Trophoblast cell (in vitro differentiated cells and primary cell): ENCODE measurements at regions not wholly inside any gene's neighbourhood (a gene's known extent, or its start where the extent isn't known, plus 50 kb on each side); places are given as distances from the start of the nearest gene placed in this dataset.

Experiments
- DNase-seq, 2 donors: peaks; one replicate each; pipeline ENCODE4 v3.0.0-alpha.2; 2016
- H2AFZ ChIP-seq: 2 replicates; pipeline ENCODE4 v1.6.1; 2013; ENCODE audit warnings: low read length, moderate library complexity, mild to moderate bottlenecking; ENCODE audit not compliant: insufficient read depth, poor library complexity
- H2AK5ac ChIP-seq: 2 replicates; pipeline ENCODE4 v1.6.1; 2013; ENCODE audit warnings: mild to moderate bottlenecking, low read length
- H2BK120ac ChIP-seq: 2 replicates; pipeline ENCODE4 v1.6.1; 2013; ENCODE audit warnings: low read length, mild to moderate bottlenecking, moderate library complexity; ENCODE audit not compliant: insufficient read depth, poor library complexity
- H2BK12ac ChIP-seq: 2 replicates; pipeline ENCODE4 v1.6.1; 2013; ENCODE audit warnings: mild to moderate bottlenecking, low read length, moderate library complexity
- H2BK5ac ChIP-seq: 2 replicates; pipeline ENCODE4 v1.6.1; 2013; ENCODE audit warnings: low read length, low read depth, moderate library complexity, mild to moderate bottlenecking; ENCODE audit not compliant: poor library complexity
- H3K14ac ChIP-seq: 2 replicates; pipeline ENCODE4 v1.6.1; 2013; ENCODE audit warnings: mild to moderate bottlenecking, low read length
- H3K18ac ChIP-seq: 2 replicates; pipeline ENCODE4 v1.6.1; 2013; ENCODE audit warnings: mild to moderate bottlenecking, low read length
- H3K23ac ChIP-seq: 2 replicates; pipeline ENCODE4 v1.6.1; 2013; ENCODE audit warnings: low read length
- H3K27ac ChIP-seq: 2 replicates; pipeline ENCODE4 v1.5.1; 2013; ENCODE audit warnings: low read depth, mild to moderate bottlenecking, inconsistent platforms, low read length, moderate library complexity
- H3K27me3 ChIP-seq: 2 replicates; pipeline ENCODE4 v1.6.1; 2013; ENCODE audit warnings: inconsistent platforms, mild to moderate bottlenecking, low read length, moderate library complexity; ENCODE audit not compliant: insufficient read depth
- H3K36me3 ChIP-seq, 2 experiments: 1 replicate in 1 of 2; 2 replicates in 1 of 2; pipeline ENCODE4 v1.6.1; 2013; ENCODE audit warnings: low read length in 2 of 2, mild to moderate bottlenecking in 2 of 2, moderate library complexity in 1 of 2; ENCODE audit not compliant: insufficient read depth in 2 of 2, control insufficient read depth in 1 of 2
- H3K4ac ChIP-seq: 2 replicates; pipeline ENCODE4 v1.6.1; 2013; ENCODE audit warnings: low read depth, mild to moderate bottlenecking, low read length, moderate library complexity
- H3K4me1 ChIP-seq, 2 experiments: 1 replicate in 1 of 2; 2 replicates in 1 of 2; pipeline ENCODE4 v1.6.1; 2013; ENCODE audit warnings: low read length in 2 of 2, mild to moderate bottlenecking in 2 of 2, moderate library complexity in 1 of 2; ENCODE audit not compliant: insufficient read depth in 2 of 2, control insufficient read depth in 1 of 2
- H3K4me2 ChIP-seq: 2 replicates; pipeline ENCODE4 v1.6.1; 2013; ENCODE audit warnings: inconsistent platforms, mild to moderate bottlenecking, low read length, moderate library complexity
- H3K4me3 ChIP-seq: 2 replicates; pipeline ENCODE4 v1.5.1; 2013; ENCODE audit warnings: mild to moderate bottlenecking, low read depth, low read length, inconsistent platforms
- H3K79me1 ChIP-seq: one replicate; pipeline ENCODE4 v1.6.1; 2013; ENCODE audit warnings: low read length
- H3K79me2 ChIP-seq: 2 replicates; pipeline ENCODE4 v1.6.1; 2013; ENCODE audit warnings: low read length, mild to moderate bottlenecking; ENCODE audit not compliant: control insufficient read depth, insufficient read depth, poor library complexity
- H3K9ac ChIP-seq: 2 replicates; pipeline ENCODE4 v1.6.1; 2013; ENCODE audit warnings: mild to moderate bottlenecking, low read length
- H3K9me3 ChIP-seq: 2 replicates; pipeline ENCODE4 v1.6.1; 2013; ENCODE audit warnings: low read depth, mild to moderate bottlenecking, control low read depth, inconsistent platforms, low read length; ENCODE audit not compliant: insufficient read depth
- H4K12ac ChIP-seq: 2 replicates; pipeline ENCODE4 v1.6.1; 2013; ENCODE audit warnings: low read depth, mild to moderate bottlenecking, low read length, moderate library complexity
- H4K8ac ChIP-seq: 2 replicates; pipeline ENCODE4 v1.6.1; 2013; ENCODE audit warnings: low read depth, mild to moderate bottlenecking, low read length, moderate library complexity
- H4K91ac ChIP-seq: one replicate; pipeline ENCODE4 v1.6.1; 2013; ENCODE audit warnings: low read depth, mild to moderate bottlenecking, low read length, moderate library complexity
- WGBS: extraction: QIAGEN DNeasy Blood & Tissue Kit; methylation state at CpG from one replicate; pipeline ENCODE4 v1.1.7; 2013; ENCODE audit warnings: missing lambda C conversion rate; ENCODE audit not compliant: insufficient read length, insufficient coverage; ENCODE audit errors: extremely low coverage; 5-methylcytosine and 5-hydroxymethylcytosine counted together

- Histone ChIP-seq H3K18ac (no peak overlapping the region), H3K27ac (no peak overlapping the region), H3K4me1 (peaks cover 0 to 3% of the 10 kb centered on the region in 2 experiments), H3K36me3 (no peaks in the 10 kb centered on the region), H2AK5ac (no peak overlapping the region), H3K79me2 (no peaks in the 10 kb centered on the region), H4K91ac (no peak overlapping the region), H3K4me3 (no peak overlapping the region), H3K4me2 (no peak overlapping the region), H3K9ac (no peak overlapping the region), H3K4ac (no peak overlapping the region), H2BK120ac (no peak overlapping the region), H4K12ac (no peak overlapping the region), H3K23ac (no peak overlapping the region), H3K79me1 (no peaks in the 10 kb centered on the region), H2BK12ac (no peak overlapping the region), H2AFZ (no peak overlapping the region), H2BK5ac (no peak overlapping the region), H4K8ac (no peak overlapping the region), H3K27me3 (no peaks in the 10 kb centered on the region), H3K9me3 (peaks cover 1% of the 10 kb centered on the region), H3K14ac (no peak overlapping the region)
- WGBS, result no CpG with 5 or more reads among the region's 5 CpGs
- no peak for DNase-seq
These were observed 281.1 kb downstream of the PSAT1 start for GRCh38 chr9:78578072-78578471.

- WGBS, result no CpG with 5 or more reads among the region's 5 CpGs
- H3K9ac ChIP-seq, result no peak overlapping the region
These were observed 285.9 kb downstream of the PSAT1 start for GRCh38 chr9:78582821-78583220.

GRCh38 chr9:78584589-78584988 lies 287.7 kb downstream of the PSAT1 start:
- H3K9ac ChIP-seq, result no peak overlapping the region
- no CpG with 5 or more reads among the region's 1 CpG for WGBS
- H3K27ac ChIP-seq, result no peak overlapping the region
- H3K4me1 ChIP-seq, result no peaks in the 10 kb centered on the region
- H2AK5ac ChIP-seq, result no peak overlapping the region
- H3K4ac ChIP-seq, result no peak overlapping the region
- no peaks in the 10 kb centered on the region for H3K9me3 ChIP-seq
- H3K27me3 ChIP-seq, result no peaks in the 10 kb centered on the region
- no peak overlapping the region for H3K23ac ChIP-seq
- no peak overlapping the region for H2AFZ ChIP-seq
- H4K8ac ChIP-seq, result no peak overlapping the region
- H3K18ac ChIP-seq, result no peak overlapping the region
- H3K36me3 ChIP-seq, result no peaks in the 10 kb centered on the region
- H3K79me2 ChIP-seq, result no peaks in the 10 kb centered on the region
- H3K79me1 ChIP-seq, result no peaks in the 10 kb centered on the region
- no peak overlapping the region for H3K14ac ChIP-seq
- no peak overlapping the region for H2BK120ac ChIP-seq
- no peak overlapping the region for H2BK5ac ChIP-seq
- no peak overlapping the region for H3K4me3 ChIP-seq
- H4K12ac ChIP-seq, result no peak overlapping the region
- no peak for DNase-seq
- no peak overlapping the region for H3K4me2 ChIP-seq
- H4K91ac ChIP-seq, result no peak overlapping the region
- H2BK12ac ChIP-seq, result no peak overlapping the region

More at GRCh38 chr9:78582821-78583220, 285.9 kb downstream of the PSAT1 start:
- no peak overlapping the region for H2AK5ac ChIP-seq
- H2AFZ ChIP-seq, result no peak overlapping the region
- no peaks in the 10 kb centered on the region for H3K4me1 ChIP-seq
- no peak overlapping the region for H3K23ac ChIP-seq
- no peaks in the 10 kb centered on the region for H3K36me3 ChIP-seq
- no peaks in the 10 kb centered on the region for H3K79me2 ChIP-seq
- peaks cover 1% of the 10 kb centered on the region for H3K9me3 ChIP-seq
- H3K4me2 ChIP-seq, result no peak overlapping the region
- no peak overlapping the region for H2BK12ac ChIP-seq
- no peak overlapping the region for H2BK5ac ChIP-seq
- no peaks in the 10 kb centered on the region for H3K27me3 ChIP-seq
- H3K14ac ChIP-seq, result no peak overlapping the region
- no peak overlapping the region for H4K8ac ChIP-seq
- no peak overlapping the region for H3K4me3 ChIP-seq
- DNase-seq, result no peak
- no peak overlapping the region for H4K91ac ChIP-seq
- no peak overlapping the region for H4K12ac ChIP-seq
- no peaks in the 10 kb centered on the region for H3K79me1 ChIP-seq
- H2BK120ac ChIP-seq, result no peak overlapping the region
- H3K4ac ChIP-seq, result no peak overlapping the region
- no peak overlapping the region for H3K27ac ChIP-seq
- H3K18ac ChIP-seq, result no peak overlapping the region

DNA sequence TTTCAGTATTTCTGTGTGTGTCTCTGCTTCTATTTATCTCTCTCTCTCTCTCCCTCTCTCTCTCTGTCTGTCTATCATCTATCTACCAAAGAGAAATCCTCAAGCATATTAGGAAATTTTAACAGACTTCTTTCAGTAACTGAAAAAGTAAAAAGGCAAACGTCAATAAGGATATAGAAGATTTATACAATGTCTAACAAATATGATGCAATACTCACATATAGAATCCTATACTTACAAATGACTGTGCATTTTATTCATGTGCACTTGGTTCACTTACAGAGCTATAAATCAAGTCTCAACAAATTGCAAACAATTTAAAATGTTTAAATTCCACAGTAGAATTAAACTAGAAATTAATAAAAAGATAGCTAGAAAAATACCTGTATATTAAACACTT lies 289.0 kb downstream of the PSAT1 start:
- no CpG with 5 or more reads among the region's 1 CpG for WGBS

More for the DNA sequence above, 289.0 kb downstream of the PSAT1 start:
- Histone ChIP-seq H3K18ac (no peak overlapping the region), H2BK120ac (no peak overlapping the region), H3K27ac (no peak overlapping the region), H3K4me2 (no peak overlapping the region), H4K91ac (no peak overlapping the region), H3K36me3 (no peaks in the 10 kb centered on the region), H3K27me3 (no peaks in the 10 kb centered on the region), H2BK12ac (no peak overlapping the region), H3K79me2 (no peaks in the 10 kb centered on the region), H3K4ac (no peak overlapping the region), H3K9ac (no peak overlapping the region), H2AFZ (no peak overlapping the region), H2BK5ac (no peak overlapping the region), H2AK5ac (no peak overlapping the region), H3K4me3 (no peak overlapping the region), H4K12ac (no peak overlapping the region), H3K4me1 (no peaks in the 10 kb centered on the region), H3K79me1 (no peaks in the 10 kb centered on the region), H4K8ac (no peak overlapping the region), H3K23ac (no peak overlapping the region), H3K14ac (no peak overlapping the region), H3K9me3 (no peaks in the 10 kb centered on the region)
- no peak for DNase-seq
